ENCODE measurements at regions not wholly inside any gene's neighbourhood (a gene's known extent, or its start where the extent isn't known, plus 50 kb on each side); places are given as distances from the start of the nearest gene placed in this dataset.

DNA sequence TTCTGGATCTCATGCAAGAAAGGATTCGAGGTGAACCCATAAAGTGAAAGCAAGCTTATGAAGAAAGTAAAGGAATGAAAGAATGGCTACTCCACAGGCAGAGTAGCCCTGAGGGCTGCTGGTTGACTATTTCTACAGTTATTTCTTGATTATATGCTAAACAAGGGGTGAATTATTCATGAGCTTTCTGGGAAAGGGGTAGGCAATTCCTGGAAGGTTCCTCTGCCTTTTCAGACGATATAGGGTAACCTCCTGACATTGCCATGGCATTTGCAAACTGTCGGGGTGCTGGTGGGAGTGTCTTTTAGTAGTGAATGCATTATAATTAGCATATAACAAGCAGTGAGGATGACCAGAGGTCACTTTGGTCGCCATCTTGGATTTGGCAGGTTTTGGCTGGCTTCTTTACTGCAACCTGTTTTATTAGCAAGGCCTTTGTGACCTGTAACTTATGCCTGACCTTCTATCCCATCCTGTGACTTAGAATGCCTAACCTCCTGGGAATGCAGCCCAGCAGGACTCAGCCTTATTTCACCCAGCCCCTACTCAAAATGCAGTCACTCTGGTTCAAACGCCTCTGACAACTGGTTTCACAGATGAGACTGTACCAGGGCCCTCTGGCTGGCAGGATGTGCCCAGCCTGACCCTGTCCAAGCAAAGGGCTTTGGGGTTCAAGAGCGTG is 157.7 kb upstream of the SFSWAP start:
- no peaks in the 10 kb centered on the region for H3K27me3 ChIP-seq (replicated peaks)
- TF ChIP-seq, protein P1, sequence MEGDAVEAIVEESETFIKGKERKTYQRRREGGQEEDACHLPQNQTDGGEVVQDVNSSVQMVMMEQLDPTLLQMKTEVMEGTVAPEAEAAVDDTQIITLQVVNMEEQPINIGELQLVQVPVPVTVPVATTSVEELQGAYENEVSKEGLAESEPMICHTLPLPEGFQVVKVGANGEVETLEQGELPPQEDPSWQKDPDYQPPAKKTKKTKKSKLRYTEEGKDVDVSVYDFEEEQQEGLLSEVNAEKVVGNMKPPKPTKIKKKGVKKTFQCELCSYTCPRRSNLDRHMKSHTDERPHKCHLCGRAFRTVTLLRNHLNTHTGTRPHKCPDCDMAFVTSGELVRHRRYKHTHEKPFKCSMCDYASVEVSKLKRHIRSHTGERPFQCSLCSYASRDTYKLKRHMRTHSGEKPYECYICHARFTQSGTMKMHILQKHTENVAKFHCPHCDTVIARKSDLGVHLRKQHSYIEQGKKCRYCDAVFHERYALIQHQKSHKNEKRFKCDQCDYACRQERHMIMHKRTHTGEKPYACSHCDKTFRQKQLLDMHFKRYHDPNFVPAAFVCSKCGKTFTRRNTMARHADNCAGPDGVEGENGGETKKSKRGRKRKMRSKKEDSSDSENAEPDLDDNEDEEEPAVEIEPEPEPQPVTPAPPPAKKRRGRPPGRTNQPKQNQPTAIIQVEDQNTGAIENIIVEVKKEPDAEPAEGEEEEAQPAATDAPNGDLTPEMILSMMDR (IDR thresholded peaks at IDR 0.05; ENCODE audit: low read depth, low read length, missing control alignments): no peak
- no peaks in the 10 kb centered on the region for H3K36me3 ChIP-seq (replicated peaks)
- no peak for DNase-seq
- no peak overlapping the region for H3K27ac ChIP-seq
- in situ Hi-C loops (cut with HindIII; ENCODE audit: low pct_ligation_motif_present, low sequenced_read_pairs): no loop called here
- H3K4me3 ChIP-seq (ENCODE audit: low read depth, low read length): no peak overlapping the region

DNA sequence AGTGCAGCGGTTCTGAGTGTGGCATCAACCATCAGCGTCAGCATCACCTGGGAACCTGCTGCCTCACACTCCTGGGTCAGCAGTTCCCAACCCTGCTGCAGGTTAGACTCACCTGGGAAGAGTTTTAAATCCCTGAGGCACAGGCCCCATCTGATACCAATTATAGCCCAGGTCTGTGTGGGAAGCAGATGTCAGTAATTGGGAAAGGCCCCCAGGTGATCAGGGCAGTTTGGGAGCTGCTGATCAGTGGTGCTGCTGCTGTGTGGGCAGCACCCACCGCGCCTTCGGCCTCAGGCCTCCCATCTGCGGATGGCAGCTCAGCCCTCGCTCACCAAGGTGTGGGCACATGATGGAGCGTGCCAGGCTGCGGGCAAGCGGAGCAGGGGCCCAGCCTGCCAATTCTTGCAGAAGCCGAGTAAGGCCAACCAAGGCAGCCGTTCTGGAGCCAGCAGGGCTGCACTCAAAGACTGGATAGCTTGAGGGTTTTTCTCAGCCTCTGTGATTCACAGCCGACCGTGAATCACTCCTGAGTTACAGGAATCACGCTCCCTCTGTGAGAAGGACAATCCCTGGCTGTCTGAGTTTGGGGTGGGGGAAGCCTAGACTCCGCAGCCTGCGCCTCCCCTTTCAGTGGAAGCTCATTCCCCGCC is 155.6 kb upstream of the SFSWAP start:
- no peaks in the 10 kb centered on the region for H3K27me3 ChIP-seq (replicated peaks)
- no peaks in the 10 kb centered on the region for H3K36me3 ChIP-seq (replicated peaks)
- H3K27ac ChIP-seq: no peak overlapping the region
- TF ChIP-seq, protein P1 (IDR thresholded peaks at IDR 0.05; ENCODE audit: low read depth, low read length, missing control alignments): no peak
- in situ Hi-C loops (cut with HindIII; ENCODE audit: low pct_ligation_motif_present, low sequenced_read_pairs): no loop called here
- DNase-seq: no peak
- no peak overlapping the region for H3K4me3 ChIP-seq (ENCODE audit: low read depth, low read length)

DNA sequence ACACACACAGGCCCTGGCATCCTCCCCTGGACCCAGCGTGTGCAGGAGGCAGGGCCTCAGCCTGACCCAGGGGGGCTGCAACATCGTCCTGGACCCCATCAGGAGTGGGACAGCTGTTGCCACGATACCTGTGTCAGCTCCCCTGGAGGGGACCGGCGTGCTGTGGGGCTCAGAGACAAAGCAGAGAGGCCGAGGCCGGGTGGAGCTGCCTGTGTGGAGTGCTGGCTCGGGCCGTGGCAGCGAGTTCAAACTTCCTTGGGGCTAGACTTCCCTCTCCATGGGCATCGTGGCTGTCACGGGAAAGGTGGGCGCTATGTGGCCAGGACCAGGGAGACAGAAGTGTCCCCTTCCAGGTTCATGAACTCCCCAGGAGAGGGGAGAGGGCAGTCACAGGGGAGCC is 155.0 kb upstream of the SFSWAP start:
- in situ Hi-C loops (cut with HindIII; ENCODE audit: low pct_ligation_motif_present, low sequenced_read_pairs): no loop called here
- no peaks in the 10 kb centered on the region for H3K36me3 ChIP-seq (replicated peaks)
- H3K27me3 ChIP-seq (replicated peaks): no peaks in the 10 kb centered on the region
- no peak overlapping the region for H3K4me3 ChIP-seq (ENCODE audit: low read depth, low read length)
- no peak for DNase-seq
- TF ChIP-seq, protein P1 (IDR thresholded peaks at IDR 0.05; ENCODE audit: low read depth, low read length, missing control alignments): no peak
- no peak overlapping the region for H3K27ac ChIP-seq

DNA sequence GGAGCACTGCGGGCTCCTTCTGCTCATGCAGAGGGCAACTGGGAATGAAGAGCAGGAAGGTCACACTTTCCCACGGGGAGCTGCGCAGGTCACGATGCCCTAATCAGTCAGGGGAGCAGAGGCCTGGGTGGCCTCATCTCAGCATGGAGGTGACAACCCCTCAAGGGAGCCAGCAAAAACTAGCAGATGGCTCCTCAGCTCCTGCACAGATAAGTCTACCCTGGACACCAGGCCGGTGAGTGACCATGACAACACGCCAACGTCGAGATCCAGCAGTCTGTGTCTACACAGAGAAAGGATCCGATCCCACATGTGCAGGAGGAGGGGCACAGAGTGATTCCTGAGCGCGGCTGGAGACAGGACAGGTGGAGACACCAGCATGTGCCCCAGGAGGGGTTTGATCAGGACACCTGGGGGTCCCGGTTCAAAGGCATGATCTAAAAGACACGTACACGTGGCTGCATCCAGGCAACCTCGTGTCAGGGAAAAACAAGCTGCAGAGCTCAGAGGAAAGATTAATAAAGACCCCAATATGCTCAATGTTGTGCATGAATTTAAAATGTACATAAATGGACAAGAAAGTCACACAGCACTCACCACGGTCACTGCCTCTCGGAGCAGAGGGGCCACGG is 153.7 kb upstream of the SFSWAP start:
- Histone ChIP-seq H3K27me3 (replicated peaks) (no peaks in the 10 kb centered on the region), H3K4me3 (ENCODE audit: low read depth, low read length) (no peak overlapping the region), H3K36me3 (replicated peaks) (no peaks in the 10 kb centered on the region), H3K27ac (no peak overlapping the region)
- TF ChIP-seq, protein P1 (IDR thresholded peaks at IDR 0.05; ENCODE audit: low read depth, low read length, missing control alignments): no peak
- no peak for DNase-seq
- in situ Hi-C loops (cut with HindIII; ENCODE audit: low pct_ligation_motif_present, low sequenced_read_pairs): no loop called here

DNA sequence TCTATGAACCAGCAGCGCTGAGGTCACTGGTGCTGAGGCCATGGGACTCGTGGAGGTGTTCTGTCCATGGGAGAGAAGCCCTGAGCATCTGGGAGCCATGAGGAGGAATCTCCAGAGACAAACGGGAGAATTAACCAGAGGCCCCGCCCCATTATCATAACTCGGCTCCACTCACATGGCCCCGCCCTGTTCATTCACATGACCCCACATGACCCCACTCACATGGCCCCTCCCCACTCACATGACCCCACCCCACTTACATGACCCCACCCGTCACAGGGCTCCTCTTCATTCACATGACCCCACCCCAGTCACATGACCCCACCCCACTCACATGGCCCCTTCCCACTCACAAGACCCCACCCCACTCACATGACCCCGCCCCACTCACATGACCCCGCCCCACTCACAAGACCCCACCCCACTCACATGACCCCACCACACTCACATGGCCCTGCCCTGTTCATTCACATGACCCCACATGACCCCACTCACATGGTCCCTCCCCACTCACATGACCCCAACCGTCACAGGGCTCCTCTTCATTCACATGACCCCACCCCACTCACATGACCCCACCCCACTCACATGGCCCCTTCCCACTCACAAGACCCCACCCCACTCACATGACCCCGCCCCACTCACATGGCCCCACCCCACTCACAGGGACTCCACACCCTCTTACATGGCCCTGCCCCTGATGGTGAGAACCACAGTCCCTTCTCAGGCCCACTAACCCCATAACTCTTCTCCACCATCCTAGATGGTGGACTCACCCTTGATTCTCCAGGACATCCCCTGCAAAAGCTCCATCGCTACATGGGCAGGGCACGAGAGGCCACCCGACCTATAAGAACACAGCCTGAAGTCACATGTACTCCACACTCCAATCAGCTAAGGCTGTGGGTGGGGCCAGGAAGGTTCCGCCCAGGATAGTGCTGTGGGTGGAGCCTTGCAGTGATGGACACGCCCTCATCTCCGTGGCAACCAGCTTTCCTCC is 151.1 kb upstream of the SFSWAP start:
- TF ChIP-seq, protein P1 (IDR thresholded peaks at IDR 0.05; ENCODE audit: low read depth, low read length, missing control alignments): no peak
- no peaks in the 10 kb centered on the region for H3K27me3 ChIP-seq (replicated peaks)
- no peak overlapping the region for H3K4me3 ChIP-seq (ENCODE audit: low read depth, low read length)
- in situ Hi-C loops (cut with HindIII; ENCODE audit: low pct_ligation_motif_present, low sequenced_read_pairs): no loop called here
- no peaks in the 10 kb centered on the region for H3K36me3 ChIP-seq (replicated peaks)
- no peak for DNase-seq
- no peak overlapping the region for H3K27ac ChIP-seq

All from brain microvascular endothelial cell (primary cell).